HG02885 (cell line): ENCODE measurements at regions not wholly inside any gene's neighbourhood (a gene's known extent, or its start where the extent isn't known, plus 50 kb on each side); places are given as distances from the start of the nearest gene placed in this dataset.

Experiments used
- ATAC-seq: cut with Tn5 transposase; IDR thresholded peaks from one replicate; pipeline ENCODE4 v1.9.1; 2021; ENCODE audit warnings: mild to moderate bottlenecking; ENCODE audit not compliant: unreplicated experiment, poor library complexity

- ATAC-seq = no peak
Observed at GRCh38 chr14:101022121-101022520, 118.6 kb upstream of the RTL1 start.

- no peak for ATAC-seq
Observed at GRCh38 chr14:101022916-101023435, 119.5 kb upstream of the RTL1 start.

- ATAC-seq = no peak
Observed at GRCh38 chr14:101024686-101025085, 121.2 kb upstream of the RTL1 start.

- no peak for ATAC-seq
Observed at GRCh38 chr14:101025131-101025530, 121.6 kb upstream of the RTL1 start.

- ATAC-seq = no peak
Observed at GRCh38 chr14:101025696-101026095, 122.2 kb upstream of the RTL1 start.

GRCh38 chr14:101026341-101026740, 122.8 kb upstream of the RTL1 start:
- ATAC-seq = no peak

GRCh38 chr14:101027291-101027690, 123.8 kb upstream of the RTL1 start:
- ATAC-seq = no peak

GRCh38 chr14:101027966-101028365, 124.4 kb upstream of the RTL1 start:
- ATAC-seq = no peak

- ATAC-seq = no peak
Observed at GRCh38 chr14:101028971-101029667, 125.6 kb upstream of the RTL1 start.

GRCh38 chr14:101029668-101030290, 126.3 kb upstream of the RTL1 start:
- no peak for ATAC-seq

- no peak for ATAC-seq
Observed at GRCh38 chr14:101030586-101030985, 127.1 kb upstream of the RTL1 start.

- ATAC-seq = no peak
Observed at GRCh38 chr14:101031186-101031585, 127.7 kb upstream of the RTL1 start.

GRCh38 chr14:101031721-101032120, 128.2 kb upstream of the RTL1 start:
- no peak for ATAC-seq

- no peak for ATAC-seq
Observed at GRCh38 chr14:101032433-101032832, 128.9 kb upstream of the RTL1 start.

- ATAC-seq = no peak
Observed at GRCh38 chr14:101033006-101033405, 129.5 kb upstream of the RTL1 start.

- no peak for ATAC-seq
Observed at GRCh38 chr14:101033446-101034165, 130.1 kb upstream of the RTL1 start.

- ATAC-seq = no peak
Observed at GRCh38 chr14:101034986-101035385, 131.5 kb upstream of the RTL1 start.

- no peak for ATAC-seq
Observed at GRCh38 chr14:101035466-101036225, 132.1 kb upstream of the RTL1 start.

GRCh38 chr14:101037021-101037817, 133.7 kb upstream of the RTL1 start:
- no peak for ATAC-seq
